K562 (cell line): ENCODE measurements at regions not wholly inside any gene's neighbourhood (a gene's known extent, or its start where the extent isn't known, plus 50 kb on each side); places are given as distances from the start of the nearest gene placed in this dataset.

Experiments used
- AFF4 ChIP-seq: sonication (generic); formaldehyde crosslinking; IDR thresholded peaks from 2 replicates; pipeline ENCODE4 v1.8.0; 2023; ENCODE audit warnings: mild to moderate bottlenecking, missing genetic modification reagents
- FOXO4 ChIP-seq: fragments of 450-650 bp; formaldehyde crosslinking; IDR thresholded peaks from 2 replicates; pipeline ENCODE4 v1.4.0; 2020; ENCODE audit warnings: mild to moderate bottlenecking, moderate library complexity
- KLF16 ChIP-seq: IDR thresholded peaks from 2 replicates; pipeline ENCODE4 v1.6.1; 2016; ENCODE audit warnings: antibody characterized with exemption
- MIER1 ChIP-seq: fragments of 450-650 bp; IDR thresholded peaks from 2 replicates; pipeline ENCODE4 v1.6.1; 2016; ENCODE audit warnings: antibody characterized with exemption, mild to moderate bottlenecking, low read depth
- PML ChIP-seq: IDR thresholded peaks from 2 replicates; pipeline ENCODE4 v1.6.1; 2012; ENCODE audit warnings: low read length, inconsistent platforms
- ZBTB7A ChIP-seq: IDR thresholded peaks from 2 replicates; pipeline ENCODE4 v1.6.1; 2011; ENCODE audit warnings: low read depth, mild to moderate bottlenecking, low read length, moderate library complexity, borderline replicate concordance; ENCODE audit not compliant: control insufficient read depth
- ZBTB9 ChIP-seq: fragments of 450-650 bp; formaldehyde crosslinking; IDR thresholded peaks from 2 replicates; pipeline ENCODE4 v1.4.0; 2020; ENCODE audit warnings: mild to moderate bottlenecking, moderate library complexity
- ZNF280A ChIP-seq: fragments of 450-650 bp; IDR thresholded peaks from 2 replicates; pipeline ENCODE4 v1.6.1; 2018; ENCODE audit warnings: mild to moderate bottlenecking, low read depth; ENCODE audit not compliant: partially characterized antibody
- ZNF407 ChIP-seq: fragments of 450-650 bp; IDR thresholded peaks from 2 replicates; pipeline ENCODE4 v1.6.1; 2016; ENCODE audit warnings: low read depth
- ZNF696 ChIP-seq: fragments of 250-450 bp; sonication (Bioruptor Pico); conservative IDR thresholded peaks from 2 replicates; pipeline ENCODE4 v1.4.0; 2020; ENCODE audit warnings: mild to moderate bottlenecking, moderate library complexity

- TF ChIP-seq ZNF280A = no peak
- TF ChIP-seq MIER1 = no peak
- TF ChIP-seq ZNF407 = no peak
- peak; percentile 97 for TF ChIP-seq ZBTB9 (CRISPR knock-in tag)
- TF ChIP-seq PML = peak; percentile 39; the same call in 1 of the 2 replicates
- 0 out of 2 replicates have a peak, but pooled peaks have one; percentile 49 for TF ChIP-seq ZNF696 (CRISPR knock-in tag)
- no peak for TF ChIP-seq AFF4 (CRISPR knock-in tag)
- TF ChIP-seq FOXO4 = no peak
- no peak for TF ChIP-seq ZBTB7A
- TF ChIP-seq KLF16 = peak; percentile 36; the same call in 1 of the 2 replicates
These were observed 346.6 kb upstream of the CCL2 start (continued) for GRCh38 chr17:33908363-33909064.
